Right lobe of liver (tissue), 4 donors: ENCODE measurements at regions not wholly inside any gene's neighbourhood (a gene's known extent, or its start where the extent isn't known, plus 50 kb on each side); places are given as distances from the start of the nearest gene placed in this dataset.

ENCODE experiments used
- POLR2A ChIP-seq: fragments of 450-650 bp; IDR thresholded peaks from one replicate; pipeline ENCODE4 v1.6.1; 2017; ENCODE audit warnings: antibody characterized with exemption, mild to moderate bottlenecking
- TF ChIP-seq, protein P1 (sequence below), 4 donors: fragments of 200-600 bp in 3 of 4; fragments of 450-650 bp in 1 of 4; IDR thresholded peaks; one replicate each; pipeline versions ENCODE4 v1.5.1 to v1.8.0; 2016 to 2022; ENCODE audit warnings: antibody characterized with exemption in 4 of 4, mild to moderate bottlenecking in 2 of 4
- donor health status: DM: no; HTN: no; CAD: no.
- donor health status: DM: no; HTN: no; CAD: no.
- donor health status: DM: no; HTN: yes; CAD: no.

GRCh38 chr3:66851894-66852613, 146.1 kb upstream of the KBTBD8 start:
- TF ChIP-seq, protein P1, sequence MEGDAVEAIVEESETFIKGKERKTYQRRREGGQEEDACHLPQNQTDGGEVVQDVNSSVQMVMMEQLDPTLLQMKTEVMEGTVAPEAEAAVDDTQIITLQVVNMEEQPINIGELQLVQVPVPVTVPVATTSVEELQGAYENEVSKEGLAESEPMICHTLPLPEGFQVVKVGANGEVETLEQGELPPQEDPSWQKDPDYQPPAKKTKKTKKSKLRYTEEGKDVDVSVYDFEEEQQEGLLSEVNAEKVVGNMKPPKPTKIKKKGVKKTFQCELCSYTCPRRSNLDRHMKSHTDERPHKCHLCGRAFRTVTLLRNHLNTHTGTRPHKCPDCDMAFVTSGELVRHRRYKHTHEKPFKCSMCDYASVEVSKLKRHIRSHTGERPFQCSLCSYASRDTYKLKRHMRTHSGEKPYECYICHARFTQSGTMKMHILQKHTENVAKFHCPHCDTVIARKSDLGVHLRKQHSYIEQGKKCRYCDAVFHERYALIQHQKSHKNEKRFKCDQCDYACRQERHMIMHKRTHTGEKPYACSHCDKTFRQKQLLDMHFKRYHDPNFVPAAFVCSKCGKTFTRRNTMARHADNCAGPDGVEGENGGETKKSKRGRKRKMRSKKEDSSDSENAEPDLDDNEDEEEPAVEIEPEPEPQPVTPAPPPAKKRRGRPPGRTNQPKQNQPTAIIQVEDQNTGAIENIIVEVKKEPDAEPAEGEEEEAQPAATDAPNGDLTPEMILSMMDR (IDR thresholded peaks at IDR 0.05) = no peak
- no peak for TF ChIP-seq POLR2A
